ENCODE measurements at regions not wholly inside any gene's neighbourhood (a gene's known extent, or its start where the extent isn't known, plus 50 kb on each side); places are given as distances from the start of the nearest gene placed in this dataset.

DNA sequence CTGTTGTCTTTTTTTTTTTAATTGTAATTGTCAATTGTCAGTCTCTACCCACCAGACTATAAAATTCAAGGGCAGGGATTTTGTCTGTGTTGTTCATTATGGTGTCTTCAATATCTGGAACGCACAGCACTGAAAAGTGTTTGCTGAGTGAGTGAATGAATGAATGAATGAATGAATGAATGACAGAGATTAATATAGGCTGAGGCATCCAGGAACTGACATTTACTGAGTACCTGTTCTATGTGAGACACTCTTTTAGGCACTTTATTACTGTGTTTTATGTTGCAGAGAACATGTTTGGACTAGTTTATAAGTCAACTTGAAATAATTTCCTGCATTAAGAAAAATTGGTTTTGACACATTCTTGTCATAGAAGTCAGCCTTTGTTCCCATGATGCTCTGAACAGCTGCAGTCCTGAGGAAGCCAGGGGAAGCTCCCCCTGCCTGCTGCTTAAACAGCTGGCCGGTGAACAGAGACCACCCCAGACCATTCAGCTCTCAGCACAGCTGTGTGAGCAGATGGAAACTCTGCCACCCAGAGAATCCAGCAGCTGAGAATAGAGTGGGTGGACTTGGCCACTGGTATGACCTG lies 160.7 kb upstream of the CCND2 start:
- no peaks in the 10 kb centered on the region for H3K27me3 ChIP-seq (ENCODE audit: insufficient read depth, low read depth)
- no peak overlapping the region for H3K4me3 ChIP-seq (IDR thresholded peaks at IDR 0.05; ENCODE audit: insufficient read depth, low read depth, low read length)
- no peak overlapping the region for H3K27ac ChIP-seq
- H3K9ac ChIP-seq: no peak overlapping the region
- no peaks in the 10 kb centered on the region for H3K36me3 ChIP-seq (ENCODE audit: insufficient read depth)
- H3K4me2 ChIP-seq: no peak overlapping the region
- no peaks in the 10 kb centered on the region for H4K20me1 ChIP-seq (ENCODE audit: insufficient read depth)
- H3K4me1 ChIP-seq (ENCODE audit: low read depth, poor library complexity, severe bottlenecking): peaks cover 62% of the 10 kb centered on the region
- H3K79me2 ChIP-seq (ENCODE audit: insufficient read depth, low read depth): 0 out of 2 replicates have a peak, but pooled peaks cover 7% of the 10 kb centered on the region
- H2AFZ ChIP-seq (ENCODE audit: low read depth): no peak overlapping the region
- TF ChIP-seq, protein P1, sequence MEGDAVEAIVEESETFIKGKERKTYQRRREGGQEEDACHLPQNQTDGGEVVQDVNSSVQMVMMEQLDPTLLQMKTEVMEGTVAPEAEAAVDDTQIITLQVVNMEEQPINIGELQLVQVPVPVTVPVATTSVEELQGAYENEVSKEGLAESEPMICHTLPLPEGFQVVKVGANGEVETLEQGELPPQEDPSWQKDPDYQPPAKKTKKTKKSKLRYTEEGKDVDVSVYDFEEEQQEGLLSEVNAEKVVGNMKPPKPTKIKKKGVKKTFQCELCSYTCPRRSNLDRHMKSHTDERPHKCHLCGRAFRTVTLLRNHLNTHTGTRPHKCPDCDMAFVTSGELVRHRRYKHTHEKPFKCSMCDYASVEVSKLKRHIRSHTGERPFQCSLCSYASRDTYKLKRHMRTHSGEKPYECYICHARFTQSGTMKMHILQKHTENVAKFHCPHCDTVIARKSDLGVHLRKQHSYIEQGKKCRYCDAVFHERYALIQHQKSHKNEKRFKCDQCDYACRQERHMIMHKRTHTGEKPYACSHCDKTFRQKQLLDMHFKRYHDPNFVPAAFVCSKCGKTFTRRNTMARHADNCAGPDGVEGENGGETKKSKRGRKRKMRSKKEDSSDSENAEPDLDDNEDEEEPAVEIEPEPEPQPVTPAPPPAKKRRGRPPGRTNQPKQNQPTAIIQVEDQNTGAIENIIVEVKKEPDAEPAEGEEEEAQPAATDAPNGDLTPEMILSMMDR (conservative IDR thresholded peaks at IDR 0.05; ENCODE audit: low read depth, low read length): no peak

DNA sequence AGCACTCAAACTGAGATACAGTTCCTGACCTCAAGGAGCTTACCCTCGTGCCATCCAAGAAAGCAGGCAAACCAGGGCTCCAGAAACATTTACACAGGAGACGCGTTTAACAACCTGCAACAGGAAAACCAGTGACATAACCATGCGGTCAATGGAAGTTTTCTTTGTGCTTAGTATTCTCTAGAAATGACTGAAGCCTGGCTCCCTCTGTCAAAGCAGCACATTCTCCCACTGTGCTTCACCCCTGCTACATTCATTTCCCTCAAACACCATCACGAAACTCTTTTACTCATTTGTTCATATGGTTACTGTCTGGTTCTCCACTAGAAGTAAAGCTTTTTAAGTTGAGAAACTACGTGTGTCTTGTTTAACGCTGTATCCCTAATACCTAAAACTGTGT lies 161.3 kb upstream of the CCND2 start:
- Histone ChIP-seq H3K27ac (no peak overlapping the region), H3K79me2 (ENCODE audit: insufficient read depth, low read depth) (0 out of 2 replicates have a peak, but pooled peaks cover 7% of the 10 kb centered on the region), H2AFZ (ENCODE audit: low read depth) (no peak overlapping the region), H4K20me1 (ENCODE audit: insufficient read depth) (no peaks in the 10 kb centered on the region), H3K4me2 (no peak overlapping the region), H3K4me1 (ENCODE audit: low read depth, poor library complexity, severe bottlenecking) (peaks cover 61% of the 10 kb centered on the region), H3K27me3 (ENCODE audit: insufficient read depth, low read depth) (no peaks in the 10 kb centered on the region), H3K4me3 (IDR thresholded peaks at IDR 0.05; ENCODE audit: insufficient read depth, low read depth, low read length) (no peak overlapping the region), H3K36me3 (ENCODE audit: insufficient read depth) (no peaks in the 10 kb centered on the region), H3K9ac (no peak overlapping the region)
- TF ChIP-seq, protein P1 (conservative IDR thresholded peaks at IDR 0.05; ENCODE audit: low read depth, low read length): no peak

DNA sequence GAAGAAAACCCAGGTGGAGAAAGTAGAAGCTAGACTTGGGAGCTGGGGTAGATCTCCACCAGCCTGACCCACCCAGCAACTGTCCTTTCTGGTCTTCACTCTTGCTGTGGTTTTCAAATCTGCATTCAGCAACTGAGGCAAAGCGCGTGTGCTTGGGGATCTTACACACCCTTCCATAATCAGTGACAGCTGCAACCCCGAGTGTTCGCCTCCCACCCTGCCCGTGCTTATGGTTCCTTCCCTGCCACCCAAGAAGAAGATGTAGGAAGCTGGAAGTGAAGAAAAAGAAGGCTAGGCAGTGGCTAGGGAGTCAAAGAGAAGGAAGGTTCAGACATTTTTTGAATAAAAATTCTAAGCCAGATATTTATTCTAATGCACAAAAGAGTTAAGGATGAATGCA lies 162.6 kb upstream of the CCND2 start:
- Histone ChIP-seq H3K79me2 (ENCODE audit: insufficient read depth, low read depth) (no peaks in the 10 kb centered on the region), H3K4me3 (IDR thresholded peaks at IDR 0.05; ENCODE audit: insufficient read depth, low read depth, low read length) (no peak overlapping the region), H2AFZ (ENCODE audit: low read depth) (no peak overlapping the region), H3K27me3 (ENCODE audit: insufficient read depth, low read depth) (no peaks in the 10 kb centered on the region), H3K27ac (no peak overlapping the region), H3K9ac (no peak overlapping the region), H3K4me1 (ENCODE audit: low read depth, poor library complexity, severe bottlenecking) (peaks cover 56% of the 10 kb centered on the region), H4K20me1 (ENCODE audit: insufficient read depth) (no peaks in the 10 kb centered on the region), H3K4me2 (no peak overlapping the region), H3K36me3 (ENCODE audit: insufficient read depth) (no peaks in the 10 kb centered on the region)
- TF ChIP-seq, protein P1 (conservative IDR thresholded peaks at IDR 0.05; ENCODE audit: low read depth, low read length): no peak

DNA sequence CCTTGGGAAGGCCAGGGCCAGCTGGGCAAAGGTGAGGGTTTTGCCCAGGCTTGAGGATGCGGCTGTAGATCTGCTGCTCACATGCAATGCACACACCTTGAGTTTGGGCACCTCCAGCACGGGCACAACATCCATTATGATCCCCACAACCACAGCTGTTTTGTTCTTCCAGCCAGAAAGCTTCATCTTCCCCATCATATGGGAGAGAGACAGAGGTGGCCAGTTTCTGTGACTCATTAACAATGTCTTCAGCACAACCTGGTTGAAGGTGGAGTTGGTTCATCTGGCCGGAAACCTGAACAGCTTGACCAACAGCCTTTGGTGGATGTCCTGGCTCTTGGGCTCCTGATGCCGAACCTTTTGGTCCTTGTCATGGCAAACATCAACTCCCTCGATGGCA lies 163.7 kb upstream of the CCND2 start:
- Histone ChIP-seq H3K36me3 (ENCODE audit: insufficient read depth) (no peaks in the 10 kb centered on the region), H3K27ac (no peak overlapping the region), H3K4me2 (no peak overlapping the region), H3K27me3 (ENCODE audit: insufficient read depth, low read depth) (no peaks in the 10 kb centered on the region), H3K9ac (no peak overlapping the region), H3K4me3 (IDR thresholded peaks at IDR 0.05; ENCODE audit: insufficient read depth, low read depth, low read length) (no peak overlapping the region), H3K79me2 (ENCODE audit: insufficient read depth, low read depth) (no peaks in the 10 kb centered on the region), H3K4me1 (ENCODE audit: low read depth, poor library complexity, severe bottlenecking) (peaks cover 44% of the 10 kb centered on the region), H2AFZ (ENCODE audit: low read depth) (no peak overlapping the region), H4K20me1 (ENCODE audit: insufficient read depth) (no peaks in the 10 kb centered on the region)
- TF ChIP-seq, protein P1 (conservative IDR thresholded peaks at IDR 0.05; ENCODE audit: low read depth, low read length): no peak

Data from KMS-11 (cell line).